NB4 (cell line): ENCODE measurements at regions not wholly inside any gene's neighbourhood (a gene's known extent, or its start where the extent isn't known, plus 50 kb on each side); places are given as distances from the start of the nearest gene placed in this dataset.

Source experiments
- CTCF ChIP-seq: IDR thresholded peaks from one replicate; pipeline ENCODE4 v1.5.1; 2012; ENCODE audit warnings: low read depth, low read length
- MYC ChIP-seq: IDR thresholded peaks from 2 replicates; pipeline ENCODE4 v1.6.1; 2011; ENCODE audit warnings: low read depth, low read length
- POLR2A ChIP-seq: IDR thresholded peaks from 2 replicates; pipeline ENCODE4 v1.6.1; 2011; ENCODE audit warnings: mild to moderate bottlenecking; ENCODE audit not compliant: insufficient read length; ENCODE audit errors: extremely low read depth

DNA sequence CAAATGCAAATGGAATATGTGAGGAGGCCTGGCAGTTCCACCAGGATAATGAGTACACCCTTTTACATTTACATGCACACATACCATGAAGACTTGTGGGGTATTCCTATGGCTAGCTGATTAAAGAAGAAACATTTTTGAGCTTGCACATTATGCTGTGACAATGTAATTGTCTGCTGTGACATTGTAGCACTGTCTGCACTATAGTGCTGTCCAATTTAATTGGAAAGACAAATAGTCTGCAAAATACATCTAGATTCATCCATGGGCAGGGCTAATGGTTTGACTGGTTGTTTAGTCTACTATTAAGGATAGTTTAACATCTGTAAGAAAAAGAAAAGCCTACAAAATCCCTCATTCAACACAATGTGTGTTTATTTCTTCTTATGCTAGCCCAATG is 1005.6 kb upstream of the LRFN5 start:
- no peak for TF ChIP-seq MYC
- TF ChIP-seq CTCF = no peak
- no peak for TF ChIP-seq POLR2A
